ENCODE measurements at regions not wholly inside any gene's neighbourhood (a gene's known extent, or its start where the extent isn't known, plus 50 kb on each side); places are given as distances from the start of the nearest gene placed in this dataset.

GRCh38 chr9:69980041-69980440 lies 63.6 kb upstream of the MAMDC2 start:
- CTCF ChIA-PET: no interaction called here
- DNase-seq (ENCODE audit: low spot score) (no peak), ATAC-seq (no peak)
- H3K4me1 Mint-ChIP-seq: peaks cover 22% of the 10 kb centered on the region
- H3K9me3 Mint-ChIP-seq: peaks cover 21% of the 10 kb centered on the region
- no peak overlapping the region for H3K4me3 Mint-ChIP-seq
- no peaks in the 10 kb centered on the region; the same call in 1 of the 2 replicates for H3K27me3 Mint-ChIP-seq (ENCODE audit: low read depth)
- POLR2A ChIA-PET: no interaction called here
- no peak for TF ChIP-seq SP1 (CRISPR knock-in tag; conservative IDR thresholded peaks at IDR 0.05)
- TF ChIP-seq ELF4 (CRISPR knock-in tag; IDR thresholded peaks at IDR 0.05; ENCODE audit: low read depth): no peak
- no peak overlapping the region for H3K27ac Mint-ChIP-seq
- H3K36me3 Mint-ChIP-seq: 0 out of 2 replicates have a peak, but pooled peaks cover 3% of the 10 kb centered on the region

- H3K4me3 Mint-ChIP-seq: no peak overlapping the region
- CTCF ChIA-PET: interaction anchor here (4.9 kb wide), 1 partner anchor 133 kb away, joined by 25 read pairs; no protein-coding TSS in a partner anchor
Measured at GRCh38 chr9:69980591-69980990, 63.1 kb upstream of the MAMDC2 start.

More at GRCh38 chr9:69980591-69980990, 63.1 kb upstream of the MAMDC2 start:
- no peak for DNase-seq (ENCODE audit: low spot score)
- H3K27ac Mint-ChIP-seq: no peak overlapping the region
- POLR2A ChIA-PET: no interaction called here
- no peaks in the 10 kb centered on the region; the same call in 1 of the 2 replicates for H3K27me3 Mint-ChIP-seq (ENCODE audit: low read depth)
- H3K36me3 Mint-ChIP-seq: 0 out of 2 replicates have a peak, but pooled peaks cover 3% of the 10 kb centered on the region
- H3K9me3 Mint-ChIP-seq: peaks cover 21% of the 10 kb centered on the region
- H3K4me1 Mint-ChIP-seq: peaks cover 22% of the 10 kb centered on the region
- TF ChIP-seq NFE2L1 (CRISPR knock-in tag; IDR thresholded peaks at IDR 0.05): no peak
- no peak for TF ChIP-seq CREM (CRISPR knock-in tag; IDR thresholded peaks at IDR 0.05)
- TF ChIP-seq MYBL2 (CRISPR knock-in tag; IDR thresholded peaks at IDR 0.05): no peak
- TF ChIP-seq CBFB (CRISPR knock-in tag; IDR thresholded peaks at IDR 0.05; ENCODE audit: low read depth): no peak
- no peak for TF ChIP-seq CTCF (IDR thresholded peaks at IDR 0.05)
- TF ChIP-seq IRF1 (CRISPR knock-in tag; IDR thresholded peaks at IDR 0.05): no peak
- TF ChIP-seq ZNF281 (CRISPR knock-in tag; IDR thresholded peaks at IDR 0.05): no peak
- TF ChIP-seq E2F4 (CRISPR knock-in tag; IDR thresholded peaks at IDR 0.05; ENCODE audit: borderline replicate concordance, low read depth): no peak
- no peak for TF ChIP-seq MAX (CRISPR knock-in tag; IDR thresholded peaks at IDR 0.05)
- no peak for TF ChIP-seq FOXP4 (CRISPR knock-in tag; IDR thresholded peaks at IDR 0.05)
- TF ChIP-seq ZMAT4 (CRISPR knock-in tag; IDR thresholded peaks at IDR 0.05): no peak
- no peak for TF ChIP-seq OVOL2 (CRISPR knock-in tag; IDR thresholded peaks at IDR 0.05; ENCODE audit: borderline replicate concordance)
- TF ChIP-seq AFF4 (CRISPR knock-in tag; IDR thresholded peaks at IDR 0.05; ENCODE audit: borderline replicate concordance): no peak
- TF ChIP-seq GTF2I (CRISPR knock-in tag; conservative IDR thresholded peaks at IDR 0.05): no peak
- TF ChIP-seq ZNF219 (CRISPR knock-in tag; IDR thresholded peaks at IDR 0.05; ENCODE audit: borderline replicate concordance): no peak
- no peak for TF ChIP-seq PRRX2 (CRISPR knock-in tag; IDR thresholded peaks at IDR 0.05)
- ATAC-seq: no peak
